ENCODE measurements at regions not wholly inside any gene's neighbourhood (a gene's known extent, or its start where the extent isn't known, plus 50 kb on each side); places are given as distances from the start of the nearest gene placed in this dataset.

- BruUV-seq (replicated peaks), result no TSS peak
- Histone ChIP-seq H3K36me3 (ENCODE audit: control insufficient read depth, insufficient read depth, low read length) (no peaks in the 10 kb centered on the region), H3K4me3 (ENCODE audit: low read depth, low read length) (no peak overlapping the region), H3K27me3 (replicated peaks; ENCODE audit: control insufficient read depth, insufficient read depth, low read length) (peaks cover 1% of the 10 kb centered on the region), H3K4me1 (no peaks in the 10 kb centered on the region), H3K9me3 (no peaks in the 10 kb centered on the region)
- no peak overlapping the region for H3K4me3 Mint-ChIP-seq (ENCODE audit: unreplicated experiment)
- no peaks in the 10 kb centered on the region for H3K9me3 Mint-ChIP-seq (ENCODE audit: unreplicated experiment)
- DNase-seq, result no peak
- intact Hi-C loops (cut with micrococcal nuclease; ENCODE audit: unreplicated experiment), result no loop called here
- CTCF ChIA-PET, result no interaction called here
- H3K27ac Mint-ChIP-seq (ENCODE audit: unreplicated experiment), result no peak overlapping the region
- H3K27me3 Mint-ChIP-seq (ENCODE audit: insufficient read depth, unreplicated experiment), result peaks cover 49% of the 10 kb centered on the region
- H3K36me3 Mint-ChIP-seq (ENCODE audit: insufficient read depth, unreplicated experiment), result no peaks in the 10 kb centered on the region
- POLR2A ChIA-PET, result no interaction called here
- TF ChIP-seq, protein P1, sequence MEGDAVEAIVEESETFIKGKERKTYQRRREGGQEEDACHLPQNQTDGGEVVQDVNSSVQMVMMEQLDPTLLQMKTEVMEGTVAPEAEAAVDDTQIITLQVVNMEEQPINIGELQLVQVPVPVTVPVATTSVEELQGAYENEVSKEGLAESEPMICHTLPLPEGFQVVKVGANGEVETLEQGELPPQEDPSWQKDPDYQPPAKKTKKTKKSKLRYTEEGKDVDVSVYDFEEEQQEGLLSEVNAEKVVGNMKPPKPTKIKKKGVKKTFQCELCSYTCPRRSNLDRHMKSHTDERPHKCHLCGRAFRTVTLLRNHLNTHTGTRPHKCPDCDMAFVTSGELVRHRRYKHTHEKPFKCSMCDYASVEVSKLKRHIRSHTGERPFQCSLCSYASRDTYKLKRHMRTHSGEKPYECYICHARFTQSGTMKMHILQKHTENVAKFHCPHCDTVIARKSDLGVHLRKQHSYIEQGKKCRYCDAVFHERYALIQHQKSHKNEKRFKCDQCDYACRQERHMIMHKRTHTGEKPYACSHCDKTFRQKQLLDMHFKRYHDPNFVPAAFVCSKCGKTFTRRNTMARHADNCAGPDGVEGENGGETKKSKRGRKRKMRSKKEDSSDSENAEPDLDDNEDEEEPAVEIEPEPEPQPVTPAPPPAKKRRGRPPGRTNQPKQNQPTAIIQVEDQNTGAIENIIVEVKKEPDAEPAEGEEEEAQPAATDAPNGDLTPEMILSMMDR (IDR thresholded peaks at IDR 0.05; ENCODE audit: insufficient read depth in 1 of 2, low read depth in 1 of 2, low read length in 1 of 2, severe bottlenecking in 1 of 2, unreplicated experiment in 1 of 2), result no peak
- no peaks in the 10 kb centered on the region for H3K4me1 Mint-ChIP-seq (ENCODE audit: low read depth, unreplicated experiment)
Measured at GRCh38 chr17:79249929-79250521, 175.4 kb downstream of the ENGASE start.

DNA sequence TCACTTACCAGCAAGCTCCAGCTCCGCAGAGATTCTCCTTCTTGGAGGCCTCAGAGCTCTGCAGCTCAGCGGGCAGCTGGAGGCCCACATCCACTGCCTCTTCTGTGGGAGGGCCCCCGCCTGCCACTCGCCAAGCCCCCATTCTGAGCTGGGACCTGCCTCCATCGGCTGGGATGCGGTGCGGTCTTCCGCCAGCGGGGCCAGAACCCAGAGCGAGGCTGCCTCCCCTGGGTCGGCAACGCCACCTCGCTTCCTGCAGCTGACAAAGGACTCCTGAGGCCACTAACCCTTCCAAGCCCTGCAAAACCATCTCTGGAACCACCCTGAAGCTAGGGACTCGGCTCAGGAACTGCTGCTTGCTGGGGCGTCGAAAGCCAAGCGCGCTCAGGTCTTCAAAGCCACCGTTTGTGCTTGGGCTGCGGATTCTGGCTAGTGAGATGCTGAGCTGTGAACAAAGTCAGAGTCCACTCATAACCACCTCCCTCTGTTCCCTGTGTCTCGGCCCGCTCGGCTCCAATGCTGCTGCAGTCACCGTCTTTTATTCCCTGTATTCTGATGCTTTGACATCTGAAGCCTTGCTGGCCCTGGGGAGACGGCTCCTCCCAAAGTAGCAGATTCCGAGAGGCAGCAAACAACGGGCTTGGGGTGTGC is 174.3 kb downstream of the ENGASE start:
- CTCF ChIA-PET, result interaction anchor here (1.0 kb wide), 1 partner anchor 85 kb away, joined by 3 read pairs; no protein-coding TSS in a partner anchor
- Histone ChIP-seq H3K27me3 (replicated peaks; ENCODE audit: control insufficient read depth, insufficient read depth, low read length) (peaks cover 1% of the 10 kb centered on the region), H3K9me3 (no peaks in the 10 kb centered on the region), H3K4me3 (ENCODE audit: low read depth, low read length) (no peak overlapping the region), H3K36me3 (ENCODE audit: control insufficient read depth, insufficient read depth, low read length) (no peaks in the 10 kb centered on the region), H3K4me1 (no peaks in the 10 kb centered on the region)
- POLR2A ChIA-PET, result interaction anchor here (0.6 kb wide), 1 partner anchor 12 kb away, joined by 8 read pairs; no protein-coding TSS in a partner anchor
- no TSS peak for BruUV-seq (replicated peaks)
- Mint-ChIP-seq H3K27me3 (ENCODE audit: insufficient read depth, unreplicated experiment) (peaks cover 46% of the 10 kb centered on the region), H3K4me1 (ENCODE audit: low read depth, unreplicated experiment) (no peaks in the 10 kb centered on the region), H3K4me3 (ENCODE audit: unreplicated experiment) (no peak overlapping the region), H3K36me3 (ENCODE audit: insufficient read depth, unreplicated experiment) (no peaks in the 10 kb centered on the region), H3K27ac (ENCODE audit: unreplicated experiment) (no peak overlapping the region), H3K9me3 (ENCODE audit: unreplicated experiment) (no peaks in the 10 kb centered on the region)
- intact Hi-C loops (cut with micrococcal nuclease; ENCODE audit: unreplicated experiment), result no loop called here
- TF ChIP-seq, protein P1 (IDR thresholded peaks at IDR 0.05; ENCODE audit: insufficient read depth in 1 of 2, low read depth in 1 of 2, low read length in 1 of 2, severe bottlenecking in 1 of 2, unreplicated experiment in 1 of 2), result no peak
- DNase-seq, result no peak

DNA sequence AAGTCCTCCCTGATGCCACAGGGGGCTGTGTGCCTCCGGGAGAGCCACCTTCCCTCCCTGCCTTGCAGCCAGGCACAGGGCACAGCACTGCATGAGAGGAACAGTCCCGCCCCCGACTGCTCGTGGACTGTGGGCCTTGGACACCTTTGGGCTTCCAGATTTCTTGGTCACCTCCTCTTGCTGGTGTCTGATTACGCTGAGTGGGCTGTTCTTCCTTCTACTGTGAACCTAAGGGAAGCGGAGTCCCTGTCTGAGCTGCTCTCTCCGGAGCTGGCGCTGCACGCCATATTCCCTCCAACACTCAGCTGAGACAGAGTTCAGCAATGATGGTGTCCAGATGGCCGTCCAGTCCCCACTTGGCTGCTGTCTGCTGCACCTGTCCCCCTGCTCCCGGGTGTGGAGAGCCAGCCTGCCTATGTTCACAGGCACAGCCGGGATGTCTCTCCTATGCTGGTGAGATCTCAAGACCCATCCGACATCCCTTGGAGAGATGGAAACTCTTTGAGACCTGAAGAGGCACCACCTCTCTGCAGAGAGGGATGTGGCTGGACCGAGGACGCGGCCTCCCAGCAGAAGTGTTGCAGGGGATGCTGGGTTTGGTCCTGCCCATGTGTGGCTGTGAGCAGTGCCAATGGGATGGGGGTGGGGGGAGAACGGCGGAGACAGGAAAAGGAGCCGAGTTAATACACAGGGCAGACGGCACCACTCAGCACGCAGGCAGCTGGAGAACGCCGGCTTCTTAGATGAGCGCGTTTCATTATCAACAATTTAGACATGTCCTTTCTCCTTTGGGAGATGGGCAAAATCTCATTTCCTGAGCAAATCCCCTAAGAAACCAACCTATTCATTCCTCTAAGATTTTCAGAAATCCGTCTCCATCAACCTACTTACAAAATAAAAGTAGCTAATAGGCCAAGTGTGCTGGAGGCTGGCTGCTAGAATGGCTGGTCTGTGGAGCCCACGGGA is 171.9 kb downstream of the ENGASE start:
- BruUV-seq (replicated peaks), result no TSS peak
- H3K27me3 ChIP-seq (replicated peaks; ENCODE audit: control insufficient read depth, insufficient read depth, low read length), result peaks cover 1% of the 10 kb centered on the region
- H3K36me3 Mint-ChIP-seq (ENCODE audit: insufficient read depth, unreplicated experiment), result no peaks in the 10 kb centered on the region
- peaks cover 30% of the 10 kb centered on the region for H3K27me3 Mint-ChIP-seq (ENCODE audit: insufficient read depth, unreplicated experiment)
- DNase-seq, result no peak
- H3K36me3 ChIP-seq (ENCODE audit: control insufficient read depth, insufficient read depth, low read length), result no peaks in the 10 kb centered on the region
- H3K4me3 ChIP-seq (ENCODE audit: low read depth, low read length), result no peak overlapping the region
- no peaks in the 10 kb centered on the region for H3K9me3 Mint-ChIP-seq (ENCODE audit: unreplicated experiment)
- TF ChIP-seq, protein P1 (IDR thresholded peaks at IDR 0.05; ENCODE audit: insufficient read depth in 1 of 2, low read depth in 1 of 2, low read length in 1 of 2, severe bottlenecking in 1 of 2, unreplicated experiment in 1 of 2), result no peak
- H3K4me3 Mint-ChIP-seq (ENCODE audit: unreplicated experiment), result no peak overlapping the region
- H3K9me3 ChIP-seq, result no peaks in the 10 kb centered on the region
- CTCF ChIA-PET, result no interaction called here
- no peaks in the 10 kb centered on the region for H3K4me1 Mint-ChIP-seq (ENCODE audit: low read depth, unreplicated experiment)
- H3K27ac Mint-ChIP-seq (ENCODE audit: unreplicated experiment), result no peak overlapping the region
- intact Hi-C loops (cut with micrococcal nuclease; ENCODE audit: unreplicated experiment), result no loop called here
- POLR2A ChIA-PET, result no interaction called here
- no peaks in the 10 kb centered on the region for H3K4me1 ChIP-seq

Data from Caco-2 (cell line).